ENCODE measurements at regions not wholly inside any gene's neighbourhood (a gene's known extent, or its start where the extent isn't known, plus 50 kb on each side); places are given as distances from the start of the nearest gene placed in this dataset.

GRCh38 chr2:129055242-129055641 lies 736.6 kb upstream of the HS6ST1 start:
- no peak for TF ChIP-seq Cebpa-rat (IDR thresholded peaks at IDR 0.05)
- Histone ChIP-seq H3K27ac (no peak overlapping the region), H3K4me3 (no peak overlapping the region), H3K27me3 (0 out of 22 replicates have a peak, but pooled peaks cover 0 to 9% (median 0%) of the 10 kb centered on the region in 11 experiments), H3K36me3 (no peaks in the 10 kb centered on the region), H3K4me2 (peak overlapping the region in 9 of 11 experiments; percentile 12 to 87 (median 73); a peak in 13 of 22 replicates), H3K9me3 (replicated peaks in 1 of 11) (peaks cover 0 to 9% (median 4%) of the 10 kb centered on the region in 11 experiments; a peak in 10 of 22 replicates), H3K4me1 (peaks cover 0 to 41% (median 28%) of the 10 kb centered on the region in 10 experiments; a peak in 17 of 20 replicates), H3K9ac (no peak overlapping the region), H4K20me1 (no peaks in the 10 kb centered on the region)

- Histone ChIP-seq H3K4me2 (peak overlapping the region in 9 of 11 experiments; percentile 13 to 87 (median 73); a peak in 17 of 22 replicates), H3K27me3 (0 out of 22 replicates have a peak, but pooled peaks cover 0 to 9% (median 0%) of the 10 kb centered on the region in 11 experiments), H3K27ac (no peak overlapping the region), H3K4me1 (peaks cover 5 to 38% (median 27%) of the 10 kb centered on the region in 10 experiments), H4K20me1 (no peaks in the 10 kb centered on the region), H3K9me3 (replicated peaks in 1 of 11) (peaks cover 0 to 4% (median 0%) of the 10 kb centered on the region in 11 experiments; a peak in 3 of 22 replicates), H3K9ac (no peak overlapping the region), H3K36me3 (no peaks in the 10 kb centered on the region), H3K4me3 (no peak overlapping the region)
- no peak for TF ChIP-seq Cebpa-rat (IDR thresholded peaks at IDR 0.05)
Measured at GRCh38 chr2:129055824-129056223, 737.2 kb upstream of the HS6ST1 start.

GRCh38 chr2:129056309-129056958 lies 737.8 kb upstream of the HS6ST1 start:
- H3K27me3 ChIP-seq: 0 out of 22 replicates have a peak, but pooled peaks cover 0 to 9% (median 0%) of the 10 kb centered on the region in 11 experiments
- peaks cover 11 to 38% (median 29%) of the 10 kb centered on the region in 10 experiments for H3K4me1 ChIP-seq
- H3K27ac ChIP-seq: peak overlapping the region in 3 of 11 experiments; percentile 14 to 27 (median 25); a peak in 3 of 22 replicates
- H3K9ac ChIP-seq: no peak overlapping the region; a peak in 1 of 22 replicates
- H3K4me3 ChIP-seq: no peak overlapping the region
- no peaks in the 10 kb centered on the region for H3K36me3 ChIP-seq
- H3K4me2 ChIP-seq: peak overlapping the region in 10 of 11 experiments; percentile 1 to 87 (median 70); a peak in 19 of 22 replicates
- no peak for TF ChIP-seq Cebpa-rat (IDR thresholded peaks at IDR 0.05)
- peaks cover 0 to under 1% (median 0%) of the 10 kb centered on the region in 11 experiments; a peak in 2 of 22 replicates for H3K9me3 ChIP-seq (replicated peaks in 1 of 11)
- H4K20me1 ChIP-seq: no peaks in the 10 kb centered on the region

- Histone ChIP-seq H3K36me3 (no peaks in the 10 kb centered on the region), H3K9ac (no peak overlapping the region; a peak in 1 of 22 replicates), H3K4me1 (peaks cover 16 to 38% (median 30%) of the 10 kb centered on the region in 10 experiments), H3K9me3 (replicated peaks in 1 of 11) (no peaks in the 10 kb centered on the region), H3K27me3 (0 out of 22 replicates have a peak, but pooled peaks cover 0 to 9% (median 0%) of the 10 kb centered on the region in 11 experiments), H3K27ac (peak overlapping the region in 1 of 11 experiments; percentile 14; a peak in 2 of 22 replicates), H3K4me3 (no peak overlapping the region), H4K20me1 (no peaks in the 10 kb centered on the region), H3K4me2 (peak overlapping the region in 9 of 11 experiments; percentile 13 to 87 (median 73); a peak in 16 of 22 replicates)
- no peak for TF ChIP-seq Cebpa-rat (IDR thresholded peaks at IDR 0.05)
Measured at GRCh38 chr2:129056959-129057317, 738.3 kb upstream of the HS6ST1 start.

- Histone ChIP-seq H3K4me2 (no peak overlapping the region), H3K9me3 (replicated peaks in 1 of 11) (no peaks in the 10 kb centered on the region), H3K4me1 (peaks cover 20 to 36% (median 30%) of the 10 kb centered on the region in 10 experiments), H3K4me3 (no peak overlapping the region), H4K20me1 (no peaks in the 10 kb centered on the region), H3K36me3 (no peaks in the 10 kb centered on the region), H3K27ac (no peak overlapping the region), H3K27me3 (0 out of 22 replicates have a peak, but pooled peaks cover 0 to 9% (median 0%) of the 10 kb centered on the region in 11 experiments), H3K9ac (no peak overlapping the region)
- no peak for TF ChIP-seq Cebpa-rat (IDR thresholded peaks at IDR 0.05)
Measured at GRCh38 chr2:129058981-129059380, 740.3 kb upstream of the HS6ST1 start.

- Histone ChIP-seq H4K20me1 (no peaks in the 10 kb centered on the region), H3K27ac (no peak overlapping the region)
- no peak for TF ChIP-seq Cebpa-rat (IDR thresholded peaks at IDR 0.05)
Measured at GRCh38 chr2:129059476-129059875, 740.8 kb upstream of the HS6ST1 start.

GRCh38 chr2:129061069-129061768 lies 742.6 kb upstream of the HS6ST1 start:
- Histone ChIP-seq H3K36me3 (no peaks in the 10 kb centered on the region), H3K27ac (no peak overlapping the region; a peak in 1 of 22 replicates), H3K4me1 (peaks cover 10 to 29% (median 15%) of the 10 kb centered on the region in 10 experiments), H3K9ac (no peak overlapping the region), H3K4me3 (no peak overlapping the region), H3K4me2 (peak overlapping the region in 4 of 11 experiments; percentile 24 to 64 (median 43); a peak in 8 of 22 replicates), H3K9me3 (replicated peaks in 1 of 11) (no peaks in the 10 kb centered on the region), H3K27me3 (no peaks in the 10 kb centered on the region), H4K20me1 (no peaks in the 10 kb centered on the region)
- TF ChIP-seq Cebpa-rat (IDR thresholded peaks at IDR 0.05): no peak

More at GRCh38 chr2:129059476-129059875, 740.8 kb upstream of the HS6ST1 start:
- Histone ChIP-seq H3K4me3 (no peak overlapping the region), H3K9ac (no peak overlapping the region), H3K9me3 (replicated peaks in 1 of 11) (no peaks in the 10 kb centered on the region), H3K27me3 (0 out of 22 replicates have a peak, but pooled peaks cover 0 to 9% (median 0%) of the 10 kb centered on the region in 11 experiments), H3K4me1 (peaks cover 20 to 36% (median 27%) of the 10 kb centered on the region in 10 experiments), H3K36me3 (no peaks in the 10 kb centered on the region), H3K4me2 (no peak overlapping the region)

GRCh38 chr2:129061769-129062121 lies 743.1 kb upstream of the HS6ST1 start:
- Histone ChIP-seq H3K36me3 (no peaks in the 10 kb centered on the region), H3K4me3 (no peak overlapping the region), H3K27me3 (no peaks in the 10 kb centered on the region), H3K4me1 (peaks cover 5 to 24% (median 10%) of the 10 kb centered on the region in 10 experiments), H4K20me1 (no peaks in the 10 kb centered on the region), H3K27ac (no peak overlapping the region), H3K9me3 (replicated peaks in 1 of 11) (no peaks in the 10 kb centered on the region), H3K4me2 (peak overlapping the region in 4 of 11 experiments; percentile 24 to 64 (median 43); a peak in 6 of 22 replicates), H3K9ac (no peak overlapping the region)
- TF ChIP-seq Cebpa-rat (IDR thresholded peaks at IDR 0.05): no peak

Data from BLaER1 treated with 17β-estradiol and CSF1 and Interleukin-3, amounts not matched to agents 10 nM and 100 nM (cell line).